ENCODE measurements at regions not wholly inside any gene's neighbourhood (a gene's known extent, or its start where the extent isn't known, plus 50 kb on each side); places are given as distances from the start of the nearest gene placed in this dataset.

- 70% methylated on average over 6 of the region's 6 CpGs for WGBS (ENCODE audit: low lambda C conversion rate)
These were observed 1653.3 kb upstream of the TMEFF2 start for GRCh38 chr2:193847991-193848390.

More at GRCh38 chr2:193847991-193848390, 1653.3 kb upstream of the TMEFF2 start:
- Histone ChIP-seq H3K79me2 (ENCODE audit: insufficient read depth) (no peaks in the 10 kb centered on the region), H3K9ac (no peak overlapping the region), H3K27ac (ENCODE audit: low read depth in 2 of 2, low read length in 1 of 2) (no peak overlapping the region; a peak in 1 of 4 replicates), H3K4me1 (ENCODE audit: control insufficient read depth in 1 of 2, insufficient read depth in 2 of 2, low read depth in 1 of 2, low read length in 1 of 2) (peaks cover 0 to 9% of the 10 kb centered on the region in 2 experiments; a peak in 2 of 4 replicates), H3K27me3 (ENCODE audit: insufficient read depth) (no peaks in the 10 kb centered on the region), H3K9me3 (no peaks in the 10 kb centered on the region), H3K9me2 (no peaks in the 10 kb centered on the region), H3K4me2 (no peak overlapping the region), H4K20me1 (ENCODE audit: insufficient read depth) (no peaks in the 10 kb centered on the region), H3K36me3 (replicated peaks in 1 of 2; ENCODE audit: control insufficient read depth in 1 of 2, insufficient read depth in 2 of 2, low read length in 1 of 2) (no peaks in the 10 kb centered on the region), H3F3A (replicated peaks; ENCODE audit: insufficient read depth) (peaks cover 11% of the 10 kb centered on the region), H3K4me3 (ENCODE audit: low read depth in 2 of 2, low read length in 1 of 2) (no peak overlapping the region), H2AFZ (ENCODE audit: low read depth) (peak overlapping the region; percentile 50; the same call in 1 of the 2 replicates)
- CTCF ChIA-PET: no interaction called here
- POLR2A ChIA-PET: no interaction called here
- no peak for DNase-seq
- TF ChIP-seq USF2 (IDR thresholded peaks at IDR 0.05; ENCODE audit: borderline replicate concordance, low read depth, low read length): no peak
- TF ChIP-seq JUND (IDR thresholded peaks at IDR 0.05): no peak
- TF ChIP-seq RCOR1 (IDR thresholded peaks at IDR 0.05; ENCODE audit: low read length): no peak
- no peak for TF ChIP-seq TAF1 (IDR thresholded peaks at IDR 0.05; ENCODE audit: borderline replicate concordance, low read depth, low read length)
- TF ChIP-seq RAD21 (IDR thresholded peaks at IDR 0.05; ENCODE audit: low read length): no peak
- no peak for TF ChIP-seq FOSL2 (IDR thresholded peaks at IDR 0.05; ENCODE audit: borderline replicate concordance, low read depth)
- no peak for TF ChIP-seq SIN3A (IDR thresholded peaks at IDR 0.05; ENCODE audit: borderline replicate concordance, low read depth, low read length)
- TF ChIP-seq YY1 (IDR thresholded peaks at IDR 0.05; ENCODE audit: low read depth): no peak
- no peak for TF ChIP-seq MEF2A (IDR thresholded peaks at IDR 0.05; ENCODE audit: borderline replicate concordance, low read depth)
- no peak for TF ChIP-seq IRF3 (IDR thresholded peaks at IDR 0.05; ENCODE audit: low read depth, low read length)
- TF ChIP-seq GATA2 (CRISPR knock-in tag; IDR thresholded peaks at IDR 0.05): no peak
- no peak for TF ChIP-seq EP300 (IDR thresholded peaks at IDR 0.05; ENCODE audit: borderline replicate concordance in 1 of 2, low read depth in 1 of 2, low read length in 1 of 2)
- no peak for TF ChIP-seq ZBTB33 (IDR thresholded peaks at IDR 0.05; ENCODE audit: borderline replicate concordance, low read depth)
- no peak for TF ChIP-seq TCF12 (IDR thresholded peaks at IDR 0.05)
- TF ChIP-seq MXI1 (IDR thresholded peaks at IDR 0.05; ENCODE audit: low read depth, low read length): no peak
- TF ChIP-seq GABPA (IDR thresholded peaks at IDR 0.05; ENCODE audit: low read depth): no peak
- no peak for TF ChIP-seq CTCF (IDR thresholded peaks at IDR 0.05)
- TF ChIP-seq MAX (IDR thresholded peaks at IDR 0.05; ENCODE audit: low read depth): no peak
